ENCODE measurements at regions not wholly inside any gene's neighbourhood (a gene's known extent, or its start where the extent isn't known, plus 50 kb on each side); places are given as distances from the start of the nearest gene placed in this dataset.

DNA sequence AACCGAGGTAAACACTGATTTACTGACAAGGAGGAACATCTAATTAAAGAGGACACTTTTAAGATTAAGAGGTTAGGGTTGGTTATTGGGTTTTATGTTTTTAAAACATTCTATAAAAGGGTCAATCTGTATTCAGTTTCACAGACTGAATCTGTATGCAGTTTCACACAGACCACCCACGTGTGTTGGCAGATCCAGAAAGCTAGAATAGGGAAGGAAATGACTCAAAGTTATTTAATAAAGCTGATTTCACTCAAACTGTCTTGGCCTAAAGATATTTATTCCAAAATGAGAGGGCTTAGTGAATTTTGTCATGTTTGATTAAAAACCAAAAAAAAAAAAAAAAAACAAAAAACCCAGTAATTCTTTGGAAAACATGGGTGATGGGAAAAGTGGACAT lies 140.2 kb downstream of the SLC24A2 start:
- Histone ChIP-seq H3K4me3 (ENCODE audit: low read length in 2 of 2) (no peak overlapping the region), H3K27me3 (ENCODE audit: control insufficient read depth in 1 of 2, insufficient read depth in 2 of 2, low read length in 1 of 2) (no peaks in the 10 kb centered on the region), H3K9me3 (ENCODE audit: control insufficient read depth, low read length) (peaks cover 2% of the 10 kb centered on the region), H3K27ac (ENCODE audit: low read depth in 1 of 2, low read length in 2 of 2) (no peak overlapping the region), H3K36me3 (ENCODE audit: control insufficient read depth in 1 of 2, insufficient read depth in 2 of 2, low read length in 1 of 2) (no peaks in the 10 kb centered on the region), H3K4me1 (ENCODE audit: control insufficient read depth in 1 of 2, insufficient read depth in 2 of 2, low read length in 2 of 2) (no peaks in the 10 kb centered on the region)
- intact Hi-C loops (cut with DNase I), result no loop called here
- 25 to 43% methylated on average over 2 of the region's 2 CpGs for WGBS, 2 donors
- DNase-seq (no peak), ATAC-seq (ENCODE audit: low FRiP score) (no peak)

DNA sequence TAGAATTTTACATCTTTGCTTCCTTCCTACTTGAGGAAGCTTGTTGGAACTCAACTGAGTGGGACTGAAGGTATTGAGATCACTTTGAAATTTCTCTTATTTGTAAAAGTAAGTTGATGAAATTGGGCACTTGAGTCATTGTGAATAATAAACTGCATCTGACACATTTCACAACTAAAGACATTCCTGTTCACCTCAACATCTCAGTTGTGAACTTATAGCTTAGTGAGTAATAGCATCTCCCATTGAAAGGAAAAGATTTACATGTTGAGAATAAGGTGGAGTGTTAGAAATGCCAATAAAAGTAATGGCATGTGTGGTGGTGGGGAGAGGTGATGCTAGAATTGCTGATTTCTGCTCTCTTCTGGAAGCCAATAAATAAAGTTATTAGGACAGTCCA lies 145.0 kb downstream of the SLC24A2 start:
- H3K4me1 ChIP-seq (ENCODE audit: control insufficient read depth in 1 of 2, insufficient read depth in 2 of 2, low read length in 2 of 2), result no peaks in the 10 kb centered on the region
- ATAC-seq (ENCODE audit: low FRiP score) (no peak), DNase-seq (no peak)
- no peaks in the 10 kb centered on the region for H3K36me3 ChIP-seq (ENCODE audit: control insufficient read depth in 1 of 2, insufficient read depth in 2 of 2, low read length in 1 of 2)
- intact Hi-C loops (cut with DNase I), result no loop called here
- no peak overlapping the region for H3K4me3 ChIP-seq (ENCODE audit: low read length in 2 of 2)
- no peaks in the 10 kb centered on the region for H3K9me3 ChIP-seq (ENCODE audit: control insufficient read depth, low read length)
- no peaks in the 10 kb centered on the region for H3K27me3 ChIP-seq (ENCODE audit: control insufficient read depth in 1 of 2, insufficient read depth in 2 of 2, low read length in 1 of 2)
- no peak overlapping the region for H3K27ac ChIP-seq (ENCODE audit: low read depth in 1 of 2, low read length in 2 of 2)

DNA sequence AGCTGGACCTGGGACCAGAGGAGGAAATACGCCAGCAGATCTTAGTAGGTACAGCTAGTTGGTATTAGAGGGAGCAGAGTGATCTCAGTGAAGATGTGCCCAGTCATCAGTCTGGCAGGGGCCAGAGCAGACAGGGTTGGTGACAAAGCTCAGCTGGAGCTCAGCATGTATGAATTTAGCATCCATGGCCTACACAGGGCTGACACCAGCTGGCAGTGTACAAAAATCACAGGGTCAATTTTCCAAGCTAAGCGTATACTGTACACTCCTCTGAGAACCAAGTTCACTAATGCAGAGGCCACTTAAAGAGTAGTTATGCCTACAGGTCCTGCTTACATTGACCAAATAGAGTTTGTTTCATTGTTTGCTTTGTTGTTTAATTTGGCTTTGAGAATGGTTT lies 146.6 kb downstream of the SLC24A2 start:
- Histone ChIP-seq H3K36me3 (ENCODE audit: control insufficient read depth in 1 of 2, insufficient read depth in 2 of 2, low read length in 1 of 2) (no peaks in the 10 kb centered on the region), H3K27me3 (ENCODE audit: control insufficient read depth in 1 of 2, insufficient read depth in 2 of 2, low read length in 1 of 2) (no peaks in the 10 kb centered on the region), H3K4me1 (ENCODE audit: control insufficient read depth in 1 of 2, insufficient read depth in 2 of 2, low read length in 2 of 2) (no peaks in the 10 kb centered on the region), H3K27ac (ENCODE audit: low read depth in 1 of 2, low read length in 2 of 2) (no peak overlapping the region), H3K9me3 (ENCODE audit: control insufficient read depth, low read length) (no peaks in the 10 kb centered on the region), H3K4me3 (ENCODE audit: low read length in 2 of 2) (no peak overlapping the region)
- 71 to 83% methylated on average over 2 of the region's 2 CpGs for WGBS, 2 donors
- no peak for DNase-seq
- intact Hi-C loops (cut with DNase I), result no loop called here
- no peak for ATAC-seq (ENCODE audit: low FRiP score)

DNA sequence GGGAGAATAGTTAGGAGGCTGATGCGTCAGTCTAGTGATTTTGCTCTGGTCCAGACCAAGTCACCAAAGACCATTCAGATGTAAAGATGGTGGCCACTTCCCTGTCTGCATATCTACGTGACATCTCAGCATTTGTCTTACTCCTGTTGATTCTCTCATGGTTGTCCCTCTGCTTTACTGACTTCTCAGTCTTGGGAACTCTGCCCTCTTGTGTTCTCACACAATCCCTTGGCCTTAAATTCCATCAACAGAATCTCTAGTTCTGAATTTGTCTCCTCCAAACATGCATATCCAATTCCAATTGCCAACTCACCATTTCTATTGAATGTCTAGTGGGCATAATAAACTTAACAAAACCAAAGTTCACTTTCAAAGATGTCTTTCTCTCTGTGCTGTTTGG lies 147.8 kb downstream of the SLC24A2 start:
- Histone ChIP-seq H3K36me3 (ENCODE audit: control insufficient read depth in 1 of 2, insufficient read depth in 2 of 2, low read length in 1 of 2) (no peaks in the 10 kb centered on the region), H3K4me3 (ENCODE audit: low read length in 2 of 2) (no peak overlapping the region), H3K27me3 (ENCODE audit: control insufficient read depth in 1 of 2, insufficient read depth in 2 of 2, low read length in 1 of 2) (no peaks in the 10 kb centered on the region), H3K4me1 (ENCODE audit: control insufficient read depth in 1 of 2, insufficient read depth in 2 of 2, low read length in 2 of 2) (no peaks in the 10 kb centered on the region), H3K9me3 (ENCODE audit: control insufficient read depth, low read length) (no peaks in the 10 kb centered on the region), H3K27ac (ENCODE audit: low read depth in 1 of 2, low read length in 2 of 2) (no peak overlapping the region)
- WGBS, 2 donors, result 33 to 42% methylated on average over 2 of the region's 2 CpGs
- intact Hi-C loops (cut with DNase I), result no loop called here
- no peak for ATAC-seq (ENCODE audit: low FRiP score)
- DNase-seq, result no peak

DNA sequence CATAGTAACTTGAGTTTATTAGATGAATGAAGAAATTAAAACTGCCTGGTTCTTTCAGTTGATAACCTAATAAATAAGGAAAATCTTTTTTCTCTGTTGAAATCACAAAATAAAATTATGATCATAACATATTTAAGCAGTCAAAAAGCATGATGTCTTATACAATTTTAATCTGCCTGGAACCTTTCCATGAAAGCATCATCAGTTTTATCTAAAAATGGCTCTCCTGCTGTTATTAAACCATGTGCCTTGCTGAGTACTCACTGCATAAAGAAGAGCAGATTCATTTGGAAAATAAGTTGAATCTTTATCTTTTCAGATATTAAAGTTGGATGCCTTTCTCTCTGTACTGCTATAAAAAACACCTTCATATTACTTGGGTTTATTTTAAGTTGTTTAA lies 148.8 kb downstream of the SLC24A2 start:
- Histone ChIP-seq H3K4me3 (ENCODE audit: low read length in 2 of 2) (no peak overlapping the region), H3K4me1 (ENCODE audit: control insufficient read depth in 1 of 2, insufficient read depth in 2 of 2, low read length in 2 of 2) (no peaks in the 10 kb centered on the region), H3K9me3 (ENCODE audit: control insufficient read depth, low read length) (no peaks in the 10 kb centered on the region), H3K27me3 (ENCODE audit: control insufficient read depth in 1 of 2, insufficient read depth in 2 of 2, low read length in 1 of 2) (no peaks in the 10 kb centered on the region), H3K27ac (ENCODE audit: low read depth in 1 of 2, low read length in 2 of 2) (no peak overlapping the region), H3K36me3 (ENCODE audit: control insufficient read depth in 1 of 2, insufficient read depth in 2 of 2, low read length in 1 of 2) (no peaks in the 10 kb centered on the region)
- DNase-seq (no peak), ATAC-seq (ENCODE audit: low FRiP score) (no peak)
- intact Hi-C loops (cut with DNase I), result no loop called here

DNA sequence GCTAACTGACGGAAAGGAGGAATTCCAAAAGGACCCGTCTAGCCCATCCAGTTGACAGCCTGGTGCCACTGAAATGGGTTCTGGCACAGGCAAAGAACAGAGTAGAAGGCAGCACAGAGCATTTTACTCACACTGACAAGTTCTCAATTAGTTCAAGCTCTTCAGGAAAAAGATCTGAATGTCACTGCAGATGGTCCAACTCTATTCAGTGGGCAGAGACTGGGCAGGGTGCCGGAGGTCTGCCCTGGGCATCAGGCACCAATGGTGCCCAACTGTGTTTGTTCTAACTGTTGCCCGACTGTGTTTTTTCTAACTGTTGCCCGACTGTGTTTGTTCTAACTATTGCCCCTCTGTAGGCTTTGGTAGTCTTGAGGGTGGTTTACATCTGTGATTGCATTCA lies 151.8 kb downstream of the SLC24A2 start:
- WGBS, 2 donors, result 75 to 76% methylated on average over 5 of the region's 5 CpGs
- DNase-seq (no peak), ATAC-seq (ENCODE audit: low FRiP score) (no peak)
- Histone ChIP-seq H3K27ac (ENCODE audit: low read depth in 1 of 2, low read length in 2 of 2) (no peak overlapping the region), H3K27me3 (ENCODE audit: control insufficient read depth in 1 of 2, insufficient read depth in 2 of 2, low read length in 1 of 2) (no peaks in the 10 kb centered on the region), H3K36me3 (ENCODE audit: control insufficient read depth in 1 of 2, insufficient read depth in 2 of 2, low read length in 1 of 2) (no peaks in the 10 kb centered on the region), H3K9me3 (ENCODE audit: control insufficient read depth, low read length) (no peaks in the 10 kb centered on the region), H3K4me3 (ENCODE audit: low read length in 2 of 2) (no peak overlapping the region), H3K4me1 (ENCODE audit: control insufficient read depth in 1 of 2, insufficient read depth in 2 of 2, low read length in 2 of 2) (no peaks in the 10 kb centered on the region)
- intact Hi-C loops (cut with DNase I), result no loop called here

DNA sequence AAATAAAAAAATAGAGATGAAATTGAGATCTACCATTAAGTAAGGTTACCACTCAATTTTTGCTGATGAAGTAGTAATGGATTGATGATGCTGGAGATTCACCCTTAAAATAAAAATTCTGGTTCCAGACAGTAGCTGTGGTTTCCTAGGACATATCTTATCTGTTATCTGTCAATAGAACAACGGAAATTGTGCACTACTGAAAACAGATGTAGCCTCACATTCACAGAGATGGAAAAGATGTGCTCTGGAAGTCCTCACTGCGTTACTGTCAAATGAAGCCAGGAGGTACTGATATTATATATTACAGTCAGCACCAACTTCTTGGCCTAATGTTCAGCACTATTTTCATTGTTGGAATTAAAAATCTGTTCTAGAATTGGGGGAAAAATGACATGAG lies 154.0 kb downstream of the SLC24A2 start:
- Histone ChIP-seq H3K4me1 (ENCODE audit: control insufficient read depth in 1 of 2, insufficient read depth in 2 of 2, low read length in 2 of 2) (no peaks in the 10 kb centered on the region), H3K36me3 (ENCODE audit: control insufficient read depth in 1 of 2, insufficient read depth in 2 of 2, low read length in 1 of 2) (no peaks in the 10 kb centered on the region), H3K27me3 (ENCODE audit: control insufficient read depth in 1 of 2, insufficient read depth in 2 of 2, low read length in 1 of 2) (no peaks in the 10 kb centered on the region), H3K27ac (ENCODE audit: low read depth in 1 of 2, low read length in 2 of 2) (no peak overlapping the region), H3K4me3 (ENCODE audit: low read length in 2 of 2) (no peak overlapping the region), H3K9me3 (ENCODE audit: control insufficient read depth, low read length) (peaks cover 2% of the 10 kb centered on the region)
- intact Hi-C loops (cut with DNase I), result loop anchor here in 1 of 2 donors (5.0 kb wide), 1 partner anchor 1703 kb away; no protein-coding TSS in a partner anchor
- ATAC-seq (ENCODE audit: low FRiP score) (no peak), DNase-seq (no peak)
- 54 to 66% methylated on average over 2 of the region's 2 CpGs for WGBS, 2 donors

DNA sequence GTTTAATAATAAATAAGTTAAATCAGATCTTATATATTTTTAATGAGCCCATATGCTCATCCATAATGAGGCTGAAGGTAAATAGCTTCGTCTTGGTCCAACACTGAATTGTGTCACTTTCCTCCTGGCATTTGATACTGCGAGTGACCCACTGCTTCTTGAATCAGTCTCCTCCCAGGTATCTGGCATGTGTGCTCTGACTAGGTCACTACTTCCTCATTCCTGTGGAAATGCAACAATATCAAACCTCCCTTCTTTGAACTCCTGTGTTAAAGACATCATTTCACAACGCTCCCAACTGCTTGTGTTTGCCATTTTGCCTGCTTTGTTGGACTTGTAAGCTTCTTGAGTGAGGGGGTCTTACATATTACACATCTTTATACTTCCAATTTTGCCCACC lies 157.7 kb downstream of the SLC24A2 start:
- Histone ChIP-seq H3K27me3 (ENCODE audit: control insufficient read depth in 1 of 2, insufficient read depth in 2 of 2, low read length in 1 of 2) (no peaks in the 10 kb centered on the region), H3K4me1 (ENCODE audit: control insufficient read depth in 1 of 2, insufficient read depth in 2 of 2, low read length in 2 of 2) (no peaks in the 10 kb centered on the region), H3K27ac (ENCODE audit: low read depth in 1 of 2, low read length in 2 of 2) (no peak overlapping the region), H3K36me3 (ENCODE audit: control insufficient read depth in 1 of 2, insufficient read depth in 2 of 2, low read length in 1 of 2) (no peaks in the 10 kb centered on the region), H3K9me3 (ENCODE audit: control insufficient read depth, low read length) (peaks cover 2% of the 10 kb centered on the region), H3K4me3 (ENCODE audit: low read length in 2 of 2) (no peak overlapping the region)
- intact Hi-C loops (cut with DNase I), result loop anchor here in 1 of 2 donors (5.0 kb wide), 1 partner anchor 1699 kb away; no protein-coding TSS in a partner anchor
- DNase-seq (no peak), ATAC-seq (ENCODE audit: low FRiP score) (no peak)
- WGBS, 2 donors, result 56 to 67% methylated on average over 3 of the region's 3 CpGs

DNA sequence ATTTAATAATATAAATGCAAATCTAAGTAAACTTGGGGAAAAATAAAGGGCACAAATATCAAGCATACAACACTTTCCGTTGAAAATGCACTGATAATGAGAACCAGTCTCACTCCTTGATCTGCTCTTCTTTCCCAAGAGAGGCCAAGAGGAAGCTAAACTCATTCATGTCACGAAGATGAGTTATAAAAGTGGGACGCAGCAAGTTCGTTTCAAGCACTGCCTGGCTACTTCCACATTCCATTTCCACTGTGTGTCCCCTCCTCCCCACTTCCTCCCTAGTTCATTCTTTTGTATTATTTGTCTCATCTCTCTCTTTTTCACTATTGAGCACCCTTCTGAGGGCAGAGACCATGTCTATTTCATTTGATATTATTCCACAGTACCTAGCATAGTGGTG lies 158.1 kb downstream of the SLC24A2 start:
- 5 to 21% methylated on average over 4 of the region's 4 CpGs for WGBS, 2 donors
- ATAC-seq (ENCODE audit: low FRiP score), result no peak
- intact Hi-C loops (cut with DNase I), result loop anchor here in 1 of 2 donors (5.0 kb wide), 1 partner anchor 1698 kb away; no protein-coding TSS in a partner anchor

More for the DNA sequence above, 158.1 kb downstream of the SLC24A2 start:
- no peak overlapping the region for H3K27ac ChIP-seq (ENCODE audit: low read depth in 1 of 2, low read length in 2 of 2)
- no peaks in the 10 kb centered on the region for H3K27me3 ChIP-seq (ENCODE audit: control insufficient read depth in 1 of 2, insufficient read depth in 2 of 2, low read length in 1 of 2)
- peaks cover 2% of the 10 kb centered on the region for H3K9me3 ChIP-seq (ENCODE audit: control insufficient read depth, low read length)
- no peak overlapping the region for H3K4me3 ChIP-seq (ENCODE audit: low read length in 2 of 2)
- no peaks in the 10 kb centered on the region for H3K36me3 ChIP-seq (ENCODE audit: control insufficient read depth in 1 of 2, insufficient read depth in 2 of 2, low read length in 1 of 2)
- H3K4me1 ChIP-seq (ENCODE audit: control insufficient read depth in 1 of 2, insufficient read depth in 2 of 2, low read length in 2 of 2), result no peaks in the 10 kb centered on the region
- no peak for DNase-seq

Data from aorta (tissue), 5 donors.